HEK293 (cell line): ENCODE measurements at regions not wholly inside any gene's neighbourhood (a gene's known extent, or its start where the extent isn't known, plus 50 kb on each side); places are given as distances from the start of the nearest gene placed in this dataset.

Experiments used
- YY1 ChIP-seq: fragments of 450-650 bp; formaldehyde crosslinking; IDR thresholded peaks from 2 replicates; pipeline ENCODE4 v1.5.1; 2018; ENCODE audit warnings: missing biosample characterization, missing genetic modification characterization
- ZNF621 ChIP-seq: fragments of 450-650 bp; formaldehyde crosslinking; IDR thresholded peaks from 2 replicates; pipeline ENCODE4 v1.5.1; 2017; ENCODE audit warnings: missing biosample characterization, missing genetic modification characterization
- ZNF623 ChIP-seq: fragments of 450-650 bp; formaldehyde crosslinking; IDR thresholded peaks from 2 replicates; pipeline ENCODE4 v1.5.1; 2016; ENCODE audit warnings: missing biosample characterization, missing genetic modification characterization
- ZNF626 ChIP-seq: fragments of 450-650 bp; sonication (Bioruptor Pico); formaldehyde crosslinking; IDR thresholded peaks from 2 replicates; pipeline ENCODE4 v1.5.1; 2018; ENCODE audit warnings: missing biosample characterization, missing genetic modification characterization, inconsistent platforms
- ZNF670 ChIP-seq: fragments of 450-650 bp; formaldehyde crosslinking; IDR thresholded peaks from 2 replicates; pipeline ENCODE4 v1.5.1; 2016; ENCODE audit warnings: missing biosample characterization, missing genetic modification characterization, low read depth
- TF ChIP-seq, protein P1 (sequence below): fragments of 450-650 bp; formaldehyde crosslinking; IDR thresholded peaks from 2 replicates; pipeline ENCODE4 v1.5.1; 2016; ENCODE audit warnings: missing biosample characterization, missing genetic modification characterization
- TF ChIP-seq, protein P2 (sequence below): fragments of 450-650 bp; formaldehyde crosslinking; IDR thresholded peaks from 2 replicates; pipeline ENCODE4 v1.5.1; 2016; ENCODE audit warnings: missing biosample characterization, missing genetic modification characterization

DNA sequence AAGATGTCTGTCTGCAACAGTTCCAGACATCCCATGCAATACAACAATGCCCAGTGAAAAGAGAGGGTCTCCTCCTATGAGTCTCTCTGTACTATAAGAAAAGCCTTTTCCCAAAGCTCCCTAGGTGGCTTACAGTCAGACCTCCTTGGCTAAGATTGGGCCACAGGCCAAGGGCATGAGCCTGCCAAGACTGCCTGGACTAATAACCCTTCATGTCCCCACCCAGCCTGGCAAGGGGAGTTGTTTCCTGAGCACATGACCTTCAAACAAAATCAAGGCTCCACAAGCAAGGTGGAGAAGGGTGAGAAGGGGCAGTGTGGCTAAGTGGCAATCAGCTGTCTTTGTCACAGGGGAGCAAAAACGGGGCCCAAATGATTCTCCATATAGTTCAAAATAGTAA is 75.6 kb upstream of the ZSWIM6 start:
- TF ChIP-seq YY1 (tag by site-specific recombination) (no peak), ZNF623 (tag by site-specific recombination) (no peak), ZNF626 (no peak), ZNF621 (tag by site-specific recombination) (no peak), ZNF670 (tag by site-specific recombination) (no peak)
- TF ChIP-seq, protein P1, sequence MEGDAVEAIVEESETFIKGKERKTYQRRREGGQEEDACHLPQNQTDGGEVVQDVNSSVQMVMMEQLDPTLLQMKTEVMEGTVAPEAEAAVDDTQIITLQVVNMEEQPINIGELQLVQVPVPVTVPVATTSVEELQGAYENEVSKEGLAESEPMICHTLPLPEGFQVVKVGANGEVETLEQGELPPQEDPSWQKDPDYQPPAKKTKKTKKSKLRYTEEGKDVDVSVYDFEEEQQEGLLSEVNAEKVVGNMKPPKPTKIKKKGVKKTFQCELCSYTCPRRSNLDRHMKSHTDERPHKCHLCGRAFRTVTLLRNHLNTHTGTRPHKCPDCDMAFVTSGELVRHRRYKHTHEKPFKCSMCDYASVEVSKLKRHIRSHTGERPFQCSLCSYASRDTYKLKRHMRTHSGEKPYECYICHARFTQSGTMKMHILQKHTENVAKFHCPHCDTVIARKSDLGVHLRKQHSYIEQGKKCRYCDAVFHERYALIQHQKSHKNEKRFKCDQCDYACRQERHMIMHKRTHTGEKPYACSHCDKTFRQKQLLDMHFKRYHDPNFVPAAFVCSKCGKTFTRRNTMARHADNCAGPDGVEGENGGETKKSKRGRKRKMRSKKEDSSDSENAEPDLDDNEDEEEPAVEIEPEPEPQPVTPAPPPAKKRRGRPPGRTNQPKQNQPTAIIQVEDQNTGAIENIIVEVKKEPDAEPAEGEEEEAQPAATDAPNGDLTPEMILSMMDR (tag by site-specific recombination), result no peak
- TF ChIP-seq, protein P2, sequence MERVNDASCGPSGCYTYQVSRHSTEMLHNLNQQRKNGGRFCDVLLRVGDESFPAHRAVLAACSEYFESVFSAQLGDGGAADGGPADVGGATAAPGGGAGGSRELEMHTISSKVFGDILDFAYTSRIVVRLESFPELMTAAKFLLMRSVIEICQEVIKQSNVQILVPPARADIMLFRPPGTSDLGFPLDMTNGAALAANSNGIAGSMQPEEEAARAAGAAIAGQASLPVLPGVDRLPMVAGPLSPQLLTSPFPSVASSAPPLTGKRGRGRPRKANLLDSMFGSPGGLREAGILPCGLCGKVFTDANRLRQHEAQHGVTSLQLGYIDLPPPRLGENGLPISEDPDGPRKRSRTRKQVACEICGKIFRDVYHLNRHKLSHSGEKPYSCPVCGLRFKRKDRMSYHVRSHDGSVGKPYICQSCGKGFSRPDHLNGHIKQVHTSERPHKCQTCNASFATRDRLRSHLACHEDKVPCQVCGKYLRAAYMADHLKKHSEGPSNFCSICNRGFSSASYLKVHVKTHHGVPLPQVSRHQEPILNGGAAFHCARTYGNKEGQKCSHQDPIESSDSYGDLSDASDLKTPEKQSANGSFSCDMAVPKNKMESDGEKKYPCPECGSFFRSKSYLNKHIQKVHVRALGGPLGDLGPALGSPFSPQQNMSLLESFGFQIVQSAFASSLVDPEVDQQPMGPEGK (tag by site-specific recombination), result no peak
